WTC11 (cell line): ENCODE measurements at regions not wholly inside any gene's neighbourhood (a gene's known extent, or its start where the extent isn't known, plus 50 kb on each side); places are given as distances from the start of the nearest gene placed in this dataset.

Experiments
- CREM ChIP-seq: sonication (generic); formaldehyde crosslinking; IDR thresholded peaks from 2 replicates; pipeline ENCODE4 v1.8.1; 2022; ENCODE audit warnings: mild to moderate bottlenecking, missing genetic modification reagents, moderate library complexity
- GABPB1 ChIP-seq: sonication (generic); formaldehyde crosslinking; IDR thresholded peaks from 2 replicates; pipeline ENCODE4 v1.8.1; 2023; ENCODE audit warnings: mild to moderate bottlenecking, missing genetic modification reagents
- SP1 ChIP-seq: sonication (generic); formaldehyde crosslinking; conservative IDR thresholded peaks from 2 replicates; pipeline ENCODE4 v1.8.1; 2022; ENCODE audit warnings: missing genetic modification reagents
- ZNF121 ChIP-seq: sonication (generic); formaldehyde crosslinking; IDR thresholded peaks from 2 replicates; pipeline ENCODE4 v1.8.0; 2023; ENCODE audit warnings: missing genetic modification reagents
- TF ChIP-seq, protein P1 (sequence below): fragments of 200-600 bp; IDR thresholded peaks from 2 replicates; pipeline ENCODE4 v1.8.0; 2022; ENCODE audit warnings: antibody characterized with exemption
- TF ChIP-seq, protein P2 (sequence below): sonication (generic); formaldehyde crosslinking; IDR thresholded peaks from 2 replicates; pipeline ENCODE4 v1.8.0; 2022; ENCODE audit warnings: mild to moderate bottlenecking, missing genetic modification reagents
- TF ChIP-seq, protein P3 (sequence below): sonication (generic); formaldehyde crosslinking; IDR thresholded peaks from 2 replicates; pipeline ENCODE4 v1.8.1; 2023; ENCODE audit warnings: mild to moderate bottlenecking, missing genetic modification reagents
- TF ChIP-seq, protein P4 (sequence below): sonication (generic); formaldehyde crosslinking; IDR thresholded peaks from 2 replicates; pipeline ENCODE4 v1.8.1; 2022; ENCODE audit warnings: low read depth, mild to moderate bottlenecking, moderate library complexity, missing genetic modification reagents, borderline replicate concordance
- TF ChIP-seq, protein P5 (sequence below): sonication (generic); formaldehyde crosslinking; conservative IDR thresholded peaks from 2 replicates; pipeline ENCODE4 v1.8.1; 2022; ENCODE audit warnings: mild to moderate bottlenecking, missing genetic modification reagents
- TF ChIP-seq, protein P6 (sequence below): sonication (generic); formaldehyde crosslinking; conservative IDR thresholded peaks from 2 replicates; pipeline ENCODE4 v1.8.1; 2023; ENCODE audit warnings: mild to moderate bottlenecking, low read depth, missing genetic modification reagents, moderate library complexity

DNA sequence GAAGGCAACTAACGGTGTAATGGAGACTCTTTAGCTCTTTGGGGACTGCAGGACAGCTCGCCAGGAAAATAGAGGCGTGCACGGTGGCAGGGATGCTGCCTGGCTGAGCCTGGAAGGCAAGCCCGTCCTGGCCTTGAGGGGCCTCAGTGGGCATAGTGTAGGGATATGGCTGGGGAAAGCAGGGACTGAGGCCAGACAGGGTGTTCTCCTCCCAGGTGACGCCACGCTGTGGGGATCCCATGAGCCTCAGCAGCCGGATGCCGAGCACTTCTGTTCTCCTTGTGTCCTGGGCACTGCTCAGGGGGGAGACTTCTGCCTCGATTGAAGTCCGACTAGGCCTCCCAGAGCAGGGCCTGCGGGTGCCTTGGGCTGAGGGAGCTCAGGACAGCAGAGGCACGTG lies 89.2 kb downstream of the NPIPB11 start:
- TF ChIP-seq, protein P1, sequence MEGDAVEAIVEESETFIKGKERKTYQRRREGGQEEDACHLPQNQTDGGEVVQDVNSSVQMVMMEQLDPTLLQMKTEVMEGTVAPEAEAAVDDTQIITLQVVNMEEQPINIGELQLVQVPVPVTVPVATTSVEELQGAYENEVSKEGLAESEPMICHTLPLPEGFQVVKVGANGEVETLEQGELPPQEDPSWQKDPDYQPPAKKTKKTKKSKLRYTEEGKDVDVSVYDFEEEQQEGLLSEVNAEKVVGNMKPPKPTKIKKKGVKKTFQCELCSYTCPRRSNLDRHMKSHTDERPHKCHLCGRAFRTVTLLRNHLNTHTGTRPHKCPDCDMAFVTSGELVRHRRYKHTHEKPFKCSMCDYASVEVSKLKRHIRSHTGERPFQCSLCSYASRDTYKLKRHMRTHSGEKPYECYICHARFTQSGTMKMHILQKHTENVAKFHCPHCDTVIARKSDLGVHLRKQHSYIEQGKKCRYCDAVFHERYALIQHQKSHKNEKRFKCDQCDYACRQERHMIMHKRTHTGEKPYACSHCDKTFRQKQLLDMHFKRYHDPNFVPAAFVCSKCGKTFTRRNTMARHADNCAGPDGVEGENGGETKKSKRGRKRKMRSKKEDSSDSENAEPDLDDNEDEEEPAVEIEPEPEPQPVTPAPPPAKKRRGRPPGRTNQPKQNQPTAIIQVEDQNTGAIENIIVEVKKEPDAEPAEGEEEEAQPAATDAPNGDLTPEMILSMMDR: no peak
- TF ChIP-seq SP1 (CRISPR knock-in tag) (no peak), ZNF121 (CRISPR knock-in tag) (no peak), CREM (no peak), GABPB1 (no peak)
- TF ChIP-seq, protein P2, sequence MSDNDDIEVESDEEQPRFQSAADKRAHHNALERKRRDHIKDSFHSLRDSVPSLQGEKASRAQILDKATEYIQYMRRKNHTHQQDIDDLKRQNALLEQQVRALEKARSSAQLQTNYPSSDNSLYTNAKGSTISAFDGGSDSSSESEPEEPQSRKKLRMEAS (CRISPR knock-in tag): no peak
- TF ChIP-seq, protein P3, sequence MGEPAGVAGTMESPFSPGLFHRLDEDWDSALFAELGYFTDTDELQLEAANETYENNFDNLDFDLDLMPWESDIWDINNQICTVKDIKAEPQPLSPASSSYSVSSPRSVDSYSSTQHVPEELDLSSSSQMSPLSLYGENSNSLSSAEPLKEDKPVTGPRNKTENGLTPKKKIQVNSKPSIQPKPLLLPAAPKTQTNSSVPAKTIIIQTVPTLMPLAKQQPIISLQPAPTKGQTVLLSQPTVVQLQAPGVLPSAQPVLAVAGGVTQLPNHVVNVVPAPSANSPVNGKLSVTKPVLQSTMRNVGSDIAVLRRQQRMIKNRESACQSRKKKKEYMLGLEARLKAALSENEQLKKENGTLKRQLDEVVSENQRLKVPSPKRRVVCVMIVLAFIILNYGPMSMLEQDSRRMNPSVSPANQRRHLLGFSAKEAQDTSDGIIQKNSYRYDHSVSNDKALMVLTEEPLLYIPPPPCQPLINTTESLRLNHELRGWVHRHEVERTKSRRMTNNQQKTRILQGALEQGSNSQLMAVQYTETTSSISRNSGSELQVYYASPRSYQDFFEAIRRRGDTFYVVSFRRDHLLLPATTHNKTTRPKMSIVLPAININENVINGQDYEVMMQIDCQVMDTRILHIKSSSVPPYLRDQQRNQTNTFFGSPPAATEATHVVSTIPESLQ (CRISPR knock-in tag): no peak
- TF ChIP-seq, protein P4, sequence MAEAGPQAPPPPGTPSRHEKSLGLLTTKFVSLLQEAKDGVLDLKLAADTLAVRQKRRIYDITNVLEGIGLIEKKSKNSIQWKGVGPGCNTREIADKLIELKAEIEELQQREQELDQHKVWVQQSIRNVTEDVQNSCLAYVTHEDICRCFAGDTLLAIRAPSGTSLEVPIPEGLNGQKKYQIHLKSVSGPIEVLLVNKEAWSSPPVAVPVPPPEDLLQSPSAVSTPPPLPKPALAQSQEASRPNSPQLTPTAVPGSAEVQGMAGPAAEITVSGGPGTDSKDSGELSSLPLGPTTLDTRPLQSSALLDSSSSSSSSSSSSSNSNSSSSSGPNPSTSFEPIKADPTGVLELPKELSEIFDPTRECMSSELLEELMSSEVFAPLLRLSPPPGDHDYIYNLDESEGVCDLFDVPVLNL (CRISPR knock-in tag): no peak
- TF ChIP-seq, protein P5, sequence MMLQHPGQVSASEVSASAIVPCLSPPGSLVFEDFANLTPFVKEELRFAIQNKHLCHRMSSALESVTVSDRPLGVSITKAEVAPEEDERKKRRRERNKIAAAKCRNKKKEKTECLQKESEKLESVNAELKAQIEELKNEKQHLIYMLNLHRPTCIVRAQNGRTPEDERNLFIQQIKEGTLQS (CRISPR knock-in tag): no peak
- TF ChIP-seq, protein P6, sequence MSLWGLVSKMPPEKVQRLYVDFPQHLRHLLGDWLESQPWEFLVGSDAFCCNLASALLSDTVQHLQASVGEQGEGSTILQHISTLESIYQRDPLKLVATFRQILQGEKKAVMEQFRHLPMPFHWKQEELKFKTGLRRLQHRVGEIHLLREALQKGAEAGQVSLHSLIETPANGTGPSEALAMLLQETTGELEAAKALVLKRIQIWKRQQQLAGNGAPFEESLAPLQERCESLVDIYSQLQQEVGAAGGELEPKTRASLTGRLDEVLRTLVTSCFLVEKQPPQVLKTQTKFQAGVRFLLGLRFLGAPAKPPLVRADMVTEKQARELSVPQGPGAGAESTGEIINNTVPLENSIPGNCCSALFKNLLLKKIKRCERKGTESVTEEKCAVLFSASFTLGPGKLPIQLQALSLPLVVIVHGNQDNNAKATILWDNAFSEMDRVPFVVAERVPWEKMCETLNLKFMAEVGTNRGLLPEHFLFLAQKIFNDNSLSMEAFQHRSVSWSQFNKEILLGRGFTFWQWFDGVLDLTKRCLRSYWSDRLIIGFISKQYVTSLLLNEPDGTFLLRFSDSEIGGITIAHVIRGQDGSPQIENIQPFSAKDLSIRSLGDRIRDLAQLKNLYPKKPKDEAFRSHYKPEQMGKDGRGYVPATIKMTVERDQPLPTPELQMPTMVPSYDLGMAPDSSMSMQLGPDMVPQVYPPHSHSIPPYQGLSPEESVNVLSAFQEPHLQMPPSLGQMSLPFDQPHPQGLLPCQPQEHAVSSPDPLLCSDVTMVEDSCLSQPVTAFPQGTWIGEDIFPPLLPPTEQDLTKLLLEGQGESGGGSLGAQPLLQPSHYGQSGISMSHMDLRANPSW (CRISPR knock-in tag): no peak
